Right lobe of liver (tissue), 6 donors: ENCODE measurements at regions not wholly inside any gene's neighbourhood (a gene's known extent, or its start where the extent isn't known, plus 50 kb on each side); places are given as distances from the start of the nearest gene placed in this dataset.

Experiments used
- ATAC-seq, 4 donors: fragments of 200-7000 bp; cut with Tn5 transposase; one replicate each; pipeline ENCODE4 v1.9.1; 2020; ENCODE audit warnings: mild to moderate bottlenecking in 4 of 4, moderate library complexity in 4 of 4
- DNase-seq, 3 donors: peaks; one replicate each; pipeline ENCODE4 v3.0.0-alpha.2; 2020
- H3K27ac ChIP-seq, 3 donors: fragments of 200-600 bp; one replicate each; pipeline ENCODE4 v1.8.0; 2022
- H3K27me3 ChIP-seq, 2 donors: fragments of 200-600 bp; one replicate each; pipeline ENCODE4 v1.8.0; 2022
- H3K36me3 ChIP-seq, 4 donors: fragments of 200-600 bp; sonication (generic) in 1 of 4; one replicate each; pipeline versions ENCODE4 v1.5.1 to v1.8.0; 2017 to 2022; ENCODE audit warnings: control low read depth in 1 of 4
- H3K4me1 ChIP-seq, 4 donors: fragments of 200-600 bp; sonication (generic) in 1 of 4; one replicate each; pipeline versions ENCODE4 v1.5.1 to v1.8.0; 2017 to 2022; ENCODE audit warnings: control low read depth in 1 of 4
- H3K4me3 ChIP-seq, 3 donors: fragments of 200-600 bp; one replicate each; pipeline ENCODE4 v1.8.0; 2022
- H3K9me3 ChIP-seq, 4 donors: fragments of 200-600 bp; sonication (generic) in 1 of 4; one replicate each; pipeline versions ENCODE4 v1.5.1 to v1.8.0; 2017 to 2022; ENCODE audit warnings: control low read depth in 1 of 4
- CTCF ChIP-seq, 4 donors: fragments of 200-600 bp in 3 of 4; fragments of 450-650 bp in 1 of 4; IDR thresholded peaks; one replicate each; pipeline versions ENCODE4 v1.5.1 to v1.8.0; 2016 to 2022; ENCODE audit warnings: antibody characterized with exemption in 4 of 4, mild to moderate bottlenecking in 2 of 4
- POLR2A ChIP-seq: fragments of 450-650 bp; IDR thresholded peaks from one replicate; pipeline ENCODE4 v1.6.1; 2017; ENCODE audit warnings: antibody characterized with exemption, mild to moderate bottlenecking
- WGBS: methylation state at CpG from one replicate; pipeline ENCODE4 v1.1.6; 2018; ENCODE audit warnings: low coverage, low lambda C conversion rate; ENCODE audit not compliant: insufficient coverage; ENCODE audit errors: missing lambda C conversion rate; 5-methylcytosine and 5-hydroxymethylcytosine counted together
- intact Hi-C, 2 donors: fragments of 100-400 bp; cut with DNase I; formaldehyde crosslinking; loops; one replicate each; pipeline versions ENCODE4 v1.11.2 to v1.14.1; 2022
- donor health status: DM: no; HTN: yes; CAD: no.
- donor health status: DM: no; HTN: no; CAD: no.
- donor health status: DM: no; HTN: no; CAD: no.
- donor health status: DM: no; HTN: yes; CAD: no.
- donor health status: DM: no; HTN: yes; CAD: no.

- no peaks in the 10 kb centered on the region for H3K36me3 ChIP-seq
- DNase-seq (no peak), ATAC-seq (no peak)
- no peaks in the 10 kb centered on the region for H3K9me3 ChIP-seq
- TF ChIP-seq POLR2A, result no peak
- no peak for TF ChIP-seq CTCF (IDR thresholded peaks at IDR 0.05)
- intact Hi-C loops, result no loop called here
- WGBS, result 100% methylated on average over 1 of the region's 1 CpG
- peaks cover 0 to 7% (median 0%) of the 10 kb centered on the region in 4 donors for H3K4me1 ChIP-seq
- H3K4me3 ChIP-seq, result no peak overlapping the region
- no peak overlapping the region for H3K27ac ChIP-seq
- no peaks in the 10 kb centered on the region for H3K27me3 ChIP-seq
Measured at GRCh38 chr10:60629332-60629731, 148.9 kb upstream of the CDK1 start.

GRCh38 chr10:60627778-60628748, 150.2 kb upstream of the CDK1 start:
- TF ChIP-seq CTCF (IDR thresholded peaks at IDR 0.05) (no peak), POLR2A (no peak)
- ATAC-seq, result peak; percentile 97 to 98 (median 97)
- H3K4me3 ChIP-seq, result peak overlapping the region in 2 of 3 donors; percentile 10 to 32
- H3K4me1 ChIP-seq, result peaks cover 0 to 7% (median 0%) of the 10 kb centered on the region in 4 donors
- H3K27ac ChIP-seq, result peak overlapping the region; percentile 43 to 76 (median 53)
- no peak for DNase-seq
- no peaks in the 10 kb centered on the region for H3K27me3 ChIP-seq
- no peaks in the 10 kb centered on the region for H3K9me3 ChIP-seq
- intact Hi-C loops, result no loop called here
- no peaks in the 10 kb centered on the region for H3K36me3 ChIP-seq
- WGBS, result 34% methylated on average over 6 of the region's 6 CpGs

GRCh38 chr10:60626037-60626436, 152.2 kb upstream of the CDK1 start:
- DNase-seq (no peak), ATAC-seq (no peak)
- WGBS, result 88% methylated on average over 1 of the region's 1 CpG
- H3K4me1 ChIP-seq, result peaks cover 0 to 7% (median 0%) of the 10 kb centered on the region in 4 donors
- H3K4me3 ChIP-seq, result no peak overlapping the region
- H3K27me3 ChIP-seq, result no peaks in the 10 kb centered on the region
- no peak overlapping the region for H3K27ac ChIP-seq
- no peaks in the 10 kb centered on the region for H3K36me3 ChIP-seq
- intact Hi-C loops, result no loop called here
- H3K9me3 ChIP-seq, result no peaks in the 10 kb centered on the region
- TF ChIP-seq CTCF (IDR thresholded peaks at IDR 0.05) (no peak), POLR2A (no peak)

- WGBS, result 73% methylated on average over 1 of the region's 1 CpG
- Histone ChIP-seq H3K36me3 (no peaks in the 10 kb centered on the region), H3K9me3 (no peaks in the 10 kb centered on the region), H3K4me1 (peaks cover 0 to 7% (median 0%) of the 10 kb centered on the region in 4 donors), H3K4me3 (no peak overlapping the region), H3K27me3 (no peaks in the 10 kb centered on the region), H3K27ac (no peak overlapping the region)
- intact Hi-C loops, result no loop called here
- TF ChIP-seq CTCF (IDR thresholded peaks at IDR 0.05) (no peak), POLR2A (no peak)
- DNase-seq, result no peak
- ATAC-seq, result no peak
Measured at GRCh38 chr10:60623627-60624026, 154.7 kb upstream of the CDK1 start.
